Immature natural killer cell (primary cell): ENCODE measurements at regions not wholly inside any gene's neighbourhood (a gene's known extent, or its start where the extent isn't known, plus 50 kb on each side); places are given as distances from the start of the nearest gene placed in this dataset.

Experiments
- DNase-seq, 3 donors: peaks; one replicate each; pipeline ENCODE4 v3.0.0; 2022; ENCODE audit warnings: mixed read lengths in 1 of 3
- H3K27ac Mint-ChIP-seq, 6 donors: one replicate each; pipeline ENCODE4 v1.8.0; 2020; ENCODE audit warnings: mixed read lengths in 6 of 6, mild to moderate bottlenecking in 5 of 6, inconsistent platforms in 4 of 6, moderate library complexity in 3 of 6
- H3K27me3 Mint-ChIP-seq, 3 donors: one replicate each; pipeline ENCODE4 v1.8.0; 2020 to 2021; ENCODE audit warnings: low read depth in 3 of 3, mild to moderate bottlenecking in 3 of 3, mixed read lengths in 3 of 3, moderate library complexity in 3 of 3, inconsistent platforms in 1 of 3
- H3K36me3 Mint-ChIP-seq, 3 donors: one replicate each; pipeline ENCODE4 v1.8.0; 2020; ENCODE audit warnings: mixed read lengths in 3 of 3, inconsistent platforms in 2 of 3, mild to moderate bottlenecking in 2 of 3
- H3K4me1 Mint-ChIP-seq, 2 donors: one replicate each; pipeline ENCODE4 v1.8.0; 2020; ENCODE audit warnings: inconsistent platforms in 2 of 2, mild to moderate bottlenecking in 2 of 2, mixed read lengths in 2 of 2, moderate library complexity in 1 of 2
- H3K4me3 Mint-ChIP-seq, 5 donors: one replicate each; pipeline ENCODE4 v1.8.0; 2020; ENCODE audit warnings: mild to moderate bottlenecking in 5 of 5, mixed read lengths in 5 of 5, inconsistent platforms in 3 of 5, moderate library complexity in 3 of 5
- H3K9me3 Mint-ChIP-seq, 6 donors: one replicate each; pipeline ENCODE4 v1.8.0; 2020; ENCODE audit warnings: mild to moderate bottlenecking in 6 of 6, mixed read lengths in 6 of 6, inconsistent platforms in 4 of 6, moderate library complexity in 3 of 6

DNA sequence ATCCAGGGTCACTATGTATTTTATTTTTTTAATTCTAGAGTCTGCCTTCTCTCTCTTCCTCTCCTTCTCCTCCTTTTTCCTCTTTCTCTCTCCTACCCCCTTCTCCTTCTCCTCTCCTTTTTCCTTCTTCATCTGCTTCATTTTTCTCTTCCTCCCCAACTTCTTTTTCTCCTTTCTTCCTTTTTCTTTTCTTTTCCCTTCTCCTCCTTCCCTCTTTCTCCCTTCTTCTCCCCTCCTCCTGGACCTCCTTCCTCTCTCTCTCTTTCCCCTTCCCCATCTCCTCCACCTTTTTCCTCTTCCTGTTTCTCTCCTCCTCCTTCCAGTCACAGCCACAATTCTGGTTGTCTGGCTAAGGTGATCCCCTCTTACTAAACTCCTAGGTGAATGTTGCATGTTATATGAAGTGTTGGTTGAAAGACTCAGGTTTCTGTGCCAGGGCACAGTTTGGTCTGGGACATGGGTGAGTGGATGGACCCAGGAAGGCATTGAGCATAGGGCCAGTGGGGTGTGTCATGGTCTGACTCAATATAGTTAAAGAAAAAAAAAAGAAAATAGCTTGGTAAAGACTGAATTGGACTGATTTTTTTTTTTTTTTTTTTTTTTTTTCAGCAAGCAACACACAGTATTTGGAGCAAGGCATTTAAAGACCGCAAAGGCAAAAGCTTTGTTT lies 266.9 kb downstream of the TGFB2 start:
- peaks cover 0 to 3% (median 3%) of the 10 kb centered on the region in 3 donors for H3K27me3 Mint-ChIP-seq
- H3K4me3 Mint-ChIP-seq: no peak overlapping the region
- H3K27ac Mint-ChIP-seq: no peak overlapping the region
- H3K4me1 Mint-ChIP-seq: no peaks in the 10 kb centered on the region
- no peaks in the 10 kb centered on the region for H3K36me3 Mint-ChIP-seq
- DNase-seq: no peak
- peaks cover 8 to 21% (median 12%) of the 10 kb centered on the region in 6 donors for H3K9me3 Mint-ChIP-seq

DNA sequence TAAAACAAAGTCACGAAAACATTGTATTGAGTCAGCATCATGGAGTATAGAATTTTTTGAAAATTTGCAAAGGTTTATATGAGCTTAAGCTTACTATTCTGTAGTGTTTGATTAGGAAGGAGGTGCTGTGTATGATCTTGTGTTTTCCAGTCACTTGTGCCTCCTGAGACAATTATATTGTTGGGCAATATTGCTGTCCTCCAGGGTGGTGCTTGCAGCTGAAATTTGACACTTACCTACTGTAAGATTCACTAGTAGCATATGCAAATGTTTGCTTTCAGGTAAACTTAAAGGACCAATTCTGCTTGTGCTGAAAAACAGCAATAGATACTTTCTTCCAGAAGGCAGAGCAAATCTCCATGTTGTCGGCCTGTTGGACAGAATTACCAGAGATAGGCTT lies 268.0 kb downstream of the TGFB2 start:
- no peak for DNase-seq
- H3K27ac Mint-ChIP-seq: no peak overlapping the region
- no peaks in the 10 kb centered on the region for H3K4me1 Mint-ChIP-seq
- H3K27me3 Mint-ChIP-seq: peaks cover 0 to 3% (median 3%) of the 10 kb centered on the region in 3 donors
- no peaks in the 10 kb centered on the region for H3K36me3 Mint-ChIP-seq
- peaks cover 8 to 17% (median 11%) of the 10 kb centered on the region in 6 donors for H3K9me3 Mint-ChIP-seq
- no peak overlapping the region for H3K4me3 Mint-ChIP-seq

DNA sequence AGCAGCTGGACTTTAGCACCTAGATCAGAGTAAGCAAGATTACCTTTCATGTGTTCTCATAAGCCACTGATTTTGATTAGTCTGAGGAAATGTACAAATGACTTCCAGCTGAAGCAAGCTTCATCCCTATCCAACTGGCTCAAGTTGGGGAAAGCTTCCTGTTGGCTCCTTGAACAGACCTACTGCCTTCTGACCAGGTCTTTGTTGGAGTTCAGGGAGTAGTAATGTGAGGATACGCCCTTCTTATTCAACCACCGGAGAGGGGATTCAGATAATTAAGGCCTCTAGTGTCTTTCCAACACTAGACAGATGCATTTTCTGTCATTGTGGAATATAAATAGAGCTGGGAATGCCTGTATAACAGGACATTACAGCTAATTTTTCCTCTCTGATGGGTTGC lies 268.9 kb downstream of the TGFB2 start:
- H3K4me1 Mint-ChIP-seq: no peaks in the 10 kb centered on the region
- H3K36me3 Mint-ChIP-seq: no peaks in the 10 kb centered on the region
- H3K27me3 Mint-ChIP-seq: peaks cover 0 to 3% (median 1%) of the 10 kb centered on the region in 3 donors
- H3K27ac Mint-ChIP-seq: no peak overlapping the region
- no peak overlapping the region for H3K4me3 Mint-ChIP-seq
- DNase-seq: no peak
- H3K9me3 Mint-ChIP-seq: peaks cover 4 to 12% (median 7%) of the 10 kb centered on the region in 6 donors

DNA sequence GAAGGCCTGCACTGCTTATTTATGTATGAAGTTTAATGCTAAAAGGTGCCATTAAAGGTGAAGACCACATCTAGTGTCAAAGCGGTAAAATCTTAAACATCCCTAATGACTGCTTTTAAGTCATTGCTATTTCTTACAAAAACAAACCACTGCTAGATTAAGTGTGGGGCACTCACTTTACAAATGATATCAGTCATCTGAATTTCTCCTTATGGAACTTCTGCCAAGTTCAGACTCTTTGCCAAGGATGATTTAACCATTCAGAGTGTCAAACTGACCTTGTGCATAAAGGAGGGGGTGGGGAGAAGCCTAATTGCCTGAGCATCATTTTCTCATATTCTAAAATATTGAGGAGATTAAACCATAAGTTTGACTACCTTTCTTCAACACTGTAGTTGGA lies 271.5 kb downstream of the TGFB2 start:
- Mint-ChIP-seq H3K27me3 (peaks cover 0 to 6% (median 1%) of the 10 kb centered on the region in 3 donors), H3K9me3 (peaks cover 6 to 16% (median 8%) of the 10 kb centered on the region in 6 donors), H3K4me1 (no peaks in the 10 kb centered on the region), H3K36me3 (no peaks in the 10 kb centered on the region), H3K4me3 (no peak overlapping the region), H3K27ac (no peak overlapping the region)
- no peak for DNase-seq

DNA sequence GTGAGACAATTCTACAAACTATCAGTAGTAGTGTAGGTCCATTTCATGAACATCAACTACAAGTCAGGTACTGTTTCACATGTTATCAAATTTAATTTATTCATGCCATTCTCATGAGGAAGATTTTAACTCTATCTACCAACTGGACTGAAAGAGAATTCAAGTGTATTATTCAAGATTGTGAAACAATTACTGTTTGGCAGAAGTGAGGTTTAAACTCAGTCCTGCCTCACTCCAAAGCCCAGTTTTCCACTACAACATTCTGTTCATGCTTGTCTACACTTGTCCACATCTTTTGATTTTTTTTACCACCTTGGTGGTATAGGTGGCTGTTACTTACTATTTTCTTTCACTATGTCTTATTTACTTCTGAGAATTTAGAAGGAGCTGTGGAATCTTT lies 272.9 kb downstream of the TGFB2 start:
- Mint-ChIP-seq H3K4me1 (no peaks in the 10 kb centered on the region), H3K4me3 (no peak overlapping the region), H3K36me3 (no peaks in the 10 kb centered on the region), H3K27ac (no peak overlapping the region), H3K27me3 (peaks cover 0 to 3% (median 0%) of the 10 kb centered on the region in 3 donors), H3K9me3 (peaks cover 4 to 21% (median 8%) of the 10 kb centered on the region in 6 donors)
- no peak for DNase-seq

DNA sequence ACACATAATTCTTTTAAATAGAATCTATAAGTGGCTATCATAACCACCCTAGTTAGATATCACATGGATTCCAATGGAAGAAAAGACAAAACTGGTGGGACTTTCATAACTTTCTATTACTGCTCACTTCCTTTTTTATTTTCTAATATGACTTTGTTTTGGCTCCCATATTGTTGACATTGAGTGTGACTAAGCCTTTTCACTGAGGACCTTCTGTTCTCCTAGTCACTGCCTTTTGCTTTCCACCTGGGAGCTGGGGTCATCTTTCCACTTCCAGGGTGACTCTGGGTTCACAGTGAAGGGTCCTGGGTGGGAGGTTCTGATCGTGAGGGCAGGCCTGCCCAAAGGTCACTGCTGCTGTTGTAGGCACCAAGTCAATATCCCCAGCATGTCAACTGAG lies 275.8 kb downstream of the TGFB2 start:
- Mint-ChIP-seq H3K27ac (no peak overlapping the region), H3K9me3 (peaks cover 3 to 31% (median 9%) of the 10 kb centered on the region in 6 donors), H3K36me3 (no peaks in the 10 kb centered on the region), H3K4me1 (no peaks in the 10 kb centered on the region), H3K27me3 (peaks cover 0 to 3% (median 0%) of the 10 kb centered on the region in 3 donors), H3K4me3 (no peak overlapping the region)
- no peak for DNase-seq

DNA sequence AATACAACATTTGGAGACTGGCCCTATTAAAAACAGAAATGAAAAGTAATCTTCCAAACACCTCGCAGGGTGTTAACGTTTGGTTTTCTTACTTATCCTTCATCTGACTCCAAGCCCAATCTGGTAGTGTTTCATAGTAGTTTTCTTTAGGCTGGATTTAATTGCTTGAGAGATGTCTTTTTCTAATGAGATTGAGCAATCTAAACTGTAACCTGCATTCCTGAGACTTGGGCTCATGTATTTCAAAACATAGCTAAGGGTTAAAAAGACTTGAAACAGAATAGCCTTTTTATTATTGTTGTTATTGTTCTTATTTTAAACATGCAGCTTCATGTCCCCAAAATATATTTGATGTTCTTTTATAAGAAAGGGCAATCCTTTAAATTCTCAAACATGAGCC lies 278.9 kb downstream of the TGFB2 start:
- peaks cover 0 to 3% (median 0%) of the 10 kb centered on the region in 3 donors for H3K27me3 Mint-ChIP-seq
- no peaks in the 10 kb centered on the region for H3K4me1 Mint-ChIP-seq
- no peak overlapping the region for H3K4me3 Mint-ChIP-seq
- H3K27ac Mint-ChIP-seq: no peak overlapping the region
- peaks cover 3 to 27% (median 8%) of the 10 kb centered on the region in 6 donors for H3K9me3 Mint-ChIP-seq
- DNase-seq: no peak
- H3K36me3 Mint-ChIP-seq: no peaks in the 10 kb centered on the region

DNA sequence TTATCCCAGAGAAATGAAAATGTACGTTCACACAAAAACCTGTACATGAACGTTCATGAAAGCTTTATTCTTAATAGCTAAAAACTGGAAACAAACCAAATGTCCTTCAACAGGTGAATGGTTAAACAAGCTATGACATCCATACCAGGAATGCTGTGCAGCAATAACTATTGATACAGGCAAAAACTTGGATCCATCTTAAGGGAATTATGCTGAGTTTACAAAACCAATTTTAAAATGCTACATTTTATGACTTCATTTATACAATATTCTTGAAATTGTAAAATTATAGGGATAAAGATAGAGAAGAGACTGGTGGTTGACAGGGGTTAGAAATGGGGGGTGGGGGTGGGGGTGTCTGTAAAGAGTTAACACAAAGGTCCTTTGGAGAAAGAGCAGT lies 280.3 kb downstream of the TGFB2 start:
- Mint-ChIP-seq H3K4me3 (no peak overlapping the region), H3K9me3 (peaks cover 2 to 34% (median 7%) of the 10 kb centered on the region in 6 donors), H3K36me3 (no peaks in the 10 kb centered on the region), H3K27me3 (no peaks in the 10 kb centered on the region), H3K4me1 (no peaks in the 10 kb centered on the region), H3K27ac (no peak overlapping the region)
- DNase-seq: no peak

DNA sequence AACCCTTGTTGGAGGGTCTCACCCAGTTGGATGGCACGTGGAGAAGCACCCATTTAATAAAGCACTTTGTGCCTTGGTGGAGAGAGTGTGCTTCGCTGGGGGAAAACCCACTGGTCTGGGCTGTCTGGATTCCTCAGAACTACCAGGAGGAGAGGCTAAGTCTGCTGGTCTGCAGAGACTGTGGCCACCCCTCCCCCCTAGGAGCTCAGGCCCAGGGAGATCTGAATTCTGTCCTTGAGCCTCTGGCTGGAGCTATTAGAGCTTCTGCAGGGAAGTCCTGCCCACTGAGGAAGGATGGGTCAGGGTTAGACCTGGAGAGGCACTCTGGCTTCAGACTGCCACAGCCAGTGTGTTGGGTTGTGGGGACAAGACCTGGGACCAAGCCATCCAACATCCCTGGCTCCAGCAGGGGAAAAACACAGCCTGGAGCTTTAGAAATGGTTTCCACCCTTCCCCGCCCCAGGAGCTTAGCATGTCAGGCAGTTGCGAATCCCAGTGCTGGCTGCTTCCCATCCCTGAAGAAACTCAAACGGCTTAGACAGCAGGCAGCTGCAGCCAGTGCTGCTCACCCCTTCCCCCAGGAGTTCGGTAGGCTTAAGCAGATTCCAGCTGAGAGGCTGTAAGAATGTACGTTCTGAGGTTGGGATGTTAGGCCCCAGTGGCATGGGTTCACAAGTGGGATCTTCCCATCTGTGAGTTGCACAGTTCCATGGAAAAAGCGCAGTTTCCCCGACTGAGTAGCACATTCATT lies 288.3 kb downstream of the TGFB2 start:
- Mint-ChIP-seq H3K4me3 (no peak overlapping the region), H3K27me3 (peaks cover 0 to 2% (median 1%) of the 10 kb centered on the region in 3 donors), H3K27ac (no peak overlapping the region), H3K36me3 (no peaks in the 10 kb centered on the region), H3K4me1 (no peaks in the 10 kb centered on the region), H3K9me3 (peaks cover 11 to 44% (median 17%) of the 10 kb centered on the region in 6 donors)
- DNase-seq: no peak

DNA sequence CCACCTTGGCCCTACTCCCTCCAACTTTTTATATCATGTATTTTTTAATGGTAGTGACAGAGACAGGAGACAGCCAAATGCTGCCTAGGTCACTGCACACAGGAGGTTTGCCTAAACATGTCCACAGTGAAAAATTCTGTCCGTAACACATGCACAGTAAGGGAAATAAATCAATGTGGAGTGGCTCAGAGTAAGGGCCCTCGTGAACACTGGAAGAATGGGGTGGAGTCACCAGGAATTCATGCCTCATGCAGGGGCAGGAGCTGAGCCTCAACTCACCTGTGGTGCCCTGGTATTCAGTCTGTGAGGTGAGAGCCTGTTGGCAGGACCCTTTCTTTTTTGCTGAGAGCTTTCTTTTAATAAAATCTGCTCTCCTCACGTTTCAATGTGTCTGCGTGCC lies 289.1 kb downstream of the TGFB2 start:
- no peaks in the 10 kb centered on the region for H3K36me3 Mint-ChIP-seq
- no peak overlapping the region for H3K4me3 Mint-ChIP-seq
- H3K27me3 Mint-ChIP-seq: peaks cover 0 to 3% (median 2%) of the 10 kb centered on the region in 3 donors
- H3K27ac Mint-ChIP-seq: no peak overlapping the region
- no peak for DNase-seq
- H3K4me1 Mint-ChIP-seq: no peaks in the 10 kb centered on the region
- H3K9me3 Mint-ChIP-seq: peaks cover 11 to 44% (median 17%) of the 10 kb centered on the region in 6 donors

DNA sequence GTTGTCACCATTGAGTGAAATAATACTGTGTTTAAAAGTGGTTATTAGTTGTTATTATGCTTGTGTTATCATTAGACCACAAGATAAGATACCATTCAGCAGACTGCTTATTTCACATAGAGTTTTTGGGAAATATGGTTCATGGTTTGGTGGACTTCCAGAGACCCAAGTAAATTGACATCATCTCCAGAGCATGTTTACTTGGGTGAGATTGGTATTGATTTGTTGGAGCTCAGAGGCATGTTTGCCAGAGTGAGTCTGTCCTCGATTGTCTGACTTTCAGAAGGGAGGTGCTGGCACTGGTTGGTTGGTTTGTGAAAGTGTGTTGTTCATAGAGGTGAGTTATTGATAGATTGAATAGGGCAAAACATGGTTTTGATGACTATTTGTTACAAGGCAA lies 291.4 kb downstream of the TGFB2 start:
- no peak for DNase-seq
- H3K4me3 Mint-ChIP-seq: no peak overlapping the region
- H3K27ac Mint-ChIP-seq: no peak overlapping the region
- H3K27me3 Mint-ChIP-seq: peaks cover 0 to 2% (median 2%) of the 10 kb centered on the region in 3 donors
- no peaks in the 10 kb centered on the region for H3K36me3 Mint-ChIP-seq
- peaks cover 8 to 35% (median 12%) of the 10 kb centered on the region in 6 donors for H3K9me3 Mint-ChIP-seq
- no peaks in the 10 kb centered on the region for H3K4me1 Mint-ChIP-seq

DNA sequence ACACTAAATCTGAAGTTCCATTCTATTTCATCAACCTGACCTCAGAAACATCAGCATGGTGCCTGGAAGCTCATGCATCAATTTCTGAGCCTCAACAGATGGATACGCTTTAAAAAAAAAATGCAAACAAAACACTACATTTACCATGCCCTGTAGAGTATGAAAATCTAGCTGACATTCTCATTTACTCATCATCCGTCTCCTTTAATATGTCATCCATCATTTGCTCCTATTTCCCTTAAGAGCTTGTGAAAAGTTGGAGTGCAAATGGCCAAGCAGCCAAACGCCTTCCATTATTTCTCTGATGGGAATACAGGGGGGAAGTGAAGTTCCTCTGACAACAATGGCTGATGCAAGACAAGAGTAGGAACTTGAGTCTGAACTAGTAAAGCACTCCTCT lies 295.0 kb downstream of the TGFB2 start:
- peaks cover 0 to 4% (median 0%) of the 10 kb centered on the region in 3 donors for H3K27me3 Mint-ChIP-seq
- H3K4me1 Mint-ChIP-seq: no peaks in the 10 kb centered on the region
- peaks cover 0 to 25% (median 3%) of the 10 kb centered on the region in 6 donors for H3K9me3 Mint-ChIP-seq
- H3K4me3 Mint-ChIP-seq: no peak overlapping the region
- H3K36me3 Mint-ChIP-seq: no peaks in the 10 kb centered on the region
- no peak for DNase-seq
- H3K27ac Mint-ChIP-seq: no peak overlapping the region

DNA sequence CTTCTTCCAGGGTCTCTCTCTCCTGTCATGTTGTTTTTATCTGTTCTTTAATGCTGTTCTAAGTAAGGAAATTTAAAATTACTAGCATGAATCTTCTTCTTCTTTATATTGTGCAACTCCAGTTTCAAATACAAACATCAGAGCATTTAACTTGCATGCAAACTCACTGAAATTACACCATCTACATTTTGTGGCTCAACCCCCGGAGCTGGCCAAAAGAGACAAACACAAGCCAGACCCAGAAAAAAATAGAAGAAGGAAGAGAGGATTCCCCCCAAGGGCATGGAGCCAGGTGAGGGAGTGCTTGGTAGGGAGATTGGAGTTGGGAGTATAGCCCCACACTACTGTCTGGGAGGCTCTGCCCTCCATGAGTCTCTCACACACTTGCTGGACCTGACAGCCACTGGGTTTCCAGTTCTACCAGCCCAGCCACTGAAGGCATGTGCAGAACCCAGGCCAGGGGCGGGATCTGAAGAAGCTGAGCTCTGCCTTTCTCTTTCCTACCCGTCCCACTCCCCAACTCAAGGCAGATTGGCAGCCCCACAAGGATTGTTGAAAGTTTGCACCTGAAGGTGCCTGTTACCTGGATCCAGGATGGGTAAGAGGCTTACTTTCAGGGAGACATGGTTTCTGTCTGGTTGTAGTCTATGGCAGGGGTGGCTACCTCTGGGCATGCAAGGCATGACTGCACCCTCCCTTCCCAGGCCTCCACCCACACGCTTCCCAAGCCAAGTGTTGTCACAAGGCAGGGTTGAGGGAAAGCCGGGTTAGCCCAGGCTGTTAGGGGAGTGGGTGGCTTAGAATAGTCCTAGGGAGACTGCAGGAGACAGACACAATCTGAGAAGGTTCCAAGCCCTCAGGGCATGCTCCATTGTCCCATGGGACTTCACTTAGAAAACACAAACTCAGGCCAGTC lies 297.2 kb downstream of the TGFB2 start:
- no peaks in the 10 kb centered on the region for H3K4me1 Mint-ChIP-seq
- DNase-seq: no peak
- H3K36me3 Mint-ChIP-seq: no peaks in the 10 kb centered on the region
- H3K4me3 Mint-ChIP-seq: no peak overlapping the region
- peaks cover 0 to 4% (median 0%) of the 10 kb centered on the region in 3 donors for H3K27me3 Mint-ChIP-seq
- H3K9me3 Mint-ChIP-seq: peaks cover 1 to 21% (median 4%) of the 10 kb centered on the region in 6 donors
- H3K27ac Mint-ChIP-seq: no peak overlapping the region
